ENCODE measurements at regions not wholly inside any gene's neighbourhood (a gene's known extent, or its start where the extent isn't known, plus 50 kb on each side); places are given as distances from the start of the nearest gene placed in this dataset.
A peak's percentile ranks its signal among the peaks of the same experiment; 100 is the strongest.

GRCh38 chr12:92074889-92075288 is 70.8 kb downstream of the BTG1 start:
- whole genome bisulfite sequencing, 2 donors = 89 to 91% methylated on average over 2 of the region's 2 CpGs
- no peak overlapping the region for H3K4me3 ChIP-seq
- no peaks in the 10 kb centered on the region for H3K27me3 ChIP-seq
- peak overlapping the region in 1 of 4 donors; percentile 19 for H3K27ac ChIP-seq
- no peaks in the 10 kb centered on the region for H3K36me3 ChIP-seq
- TF ChIP-seq EP300 (IDR thresholded peaks at IDR 0.05) = no peak
- TF ChIP-seq POLR2A (IDR thresholded peaks at IDR 0.05) = no peak
- no peak for TF ChIP-seq CTCF (IDR thresholded peaks at IDR 0.05)
- TF ChIP-seq POLR2AphosphoS5 (IDR thresholded peaks at IDR 0.05) = no peak
- no peaks in the 10 kb centered on the region for H3K9me3 ChIP-seq
- intact Hi-C loops (cut with DNase I) = loop anchor here (5.0 kb wide), 1 partner anchor 57 kb away; no protein-coding TSS in a partner anchor
- no peak for DNase-seq
- H3K4me1 ChIP-seq = peaks cover 0 to 25% (median 17%) of the 10 kb centered on the region in 4 donors

GRCh38 chr12:92073094-92073493 is 72.6 kb downstream of the BTG1 start:
- Histone ChIP-seq H3K4me1 (peaks cover 0 to 26% (median 15%) of the 10 kb centered on the region in 4 donors), H3K4me3 (no peak overlapping the region), H3K27ac (no peak overlapping the region), H3K27me3 (no peaks in the 10 kb centered on the region), H3K9me3 (no peaks in the 10 kb centered on the region), H3K36me3 (no peaks in the 10 kb centered on the region)
- TF ChIP-seq CTCF (IDR thresholded peaks at IDR 0.05) = no peak
- TF ChIP-seq POLR2AphosphoS5 (IDR thresholded peaks at IDR 0.05) = no peak
- TF ChIP-seq EP300 (IDR thresholded peaks at IDR 0.05) = no peak
- no peak for TF ChIP-seq POLR2A (IDR thresholded peaks at IDR 0.05)
- 80 to 87% methylated on average over 2 of the region's 2 CpGs for WGBS, 2 donors
- intact Hi-C loops (cut with DNase I) = no loop called here
- DNase-seq = no peak

- peaks cover 0 to 20% (median 10%) of the 10 kb centered on the region in 4 donors for H3K4me1 ChIP-seq
- H3K9me3 ChIP-seq = no peaks in the 10 kb centered on the region
- DNase-seq = no peak
- H3K27me3 ChIP-seq = no peaks in the 10 kb centered on the region
- intact Hi-C loops (cut with DNase I) = no loop called here
- H3K27ac ChIP-seq = no peak overlapping the region
- H3K4me3 ChIP-seq = no peak overlapping the region
- H3K36me3 ChIP-seq = no peaks in the 10 kb centered on the region
- WGBS, 2 donors = 94 to 99% methylated on average over 1 of the region's 1 CpG
- no peak for TF ChIP-seq POLR2A (IDR thresholded peaks at IDR 0.05)
- TF ChIP-seq EP300 (IDR thresholded peaks at IDR 0.05) = no peak
- TF ChIP-seq CTCF (IDR thresholded peaks at IDR 0.05) = no peak
- TF ChIP-seq POLR2AphosphoS5 (IDR thresholded peaks at IDR 0.05) = no peak
These were observed 73.5 kb downstream of the BTG1 start for GRCh38 chr12:92072112-92072511.

GRCh38 chr12:92070864-92071445 is 74.7 kb downstream of the BTG1 start:
- Histone ChIP-seq H3K36me3 (no peaks in the 10 kb centered on the region), H3K27ac (peak overlapping the region in 3 of 4 donors; percentile 14 to 33 (median 28))
- TF ChIP-seq EP300 (IDR thresholded peaks at IDR 0.05) (peak in 2 of 4 donors; percentile 15 to 73), CTCF (IDR thresholded peaks at IDR 0.05) (no peak), POLR2AphosphoS5 (IDR thresholded peaks at IDR 0.05) (peak; percentile 43 to 60 (median 48)), POLR2A (IDR thresholded peaks at IDR 0.05) (no peak)

More at GRCh38 chr12:92070864-92071445, 74.7 kb downstream of the BTG1 start:
- DNase-seq = no peak
- no peak overlapping the region for H3K4me3 ChIP-seq
- peaks cover 0 to 20% (median 11%) of the 10 kb centered on the region in 4 donors for H3K4me1 ChIP-seq
- no peaks in the 10 kb centered on the region for H3K9me3 ChIP-seq
- intact Hi-C loops (cut with DNase I) = no loop called here
- H3K27me3 ChIP-seq = no peaks in the 10 kb centered on the region
- WGBS, 2 donors = 7 to 62% methylated on average over 6 of the region's 6 CpGs

All from sigmoid colon (tissue), 6 donors.